RWPE2 (cell line): ENCODE measurements at regions not wholly inside any gene's neighbourhood (a gene's known extent, or its start where the extent isn't known, plus 50 kb on each side); places are given as distances from the start of the nearest gene placed in this dataset.

Source experiments
- ATAC-seq: fragments of 200-7000 bp; cut with Tn5 transposase; 3 replicates; pipeline ENCODE4 v1.9.1; 2021; ENCODE audit warnings: low read depth
- DNase-seq: peaks from one replicate; pipeline ENCODE4 v3.0.0-alpha.2; 2020; ENCODE audit warnings: low spot score
- H3K27ac ChIP-seq: fragments of 450-650 bp; 2 replicates; pipeline ENCODE4 v1.5.1; 2017; ENCODE audit warnings: mild to moderate bottlenecking; ENCODE audit not compliant: poor library complexity, severe bottlenecking
- H3K27me3 ChIP-seq: fragments of 250-450 bp; sonication (Bioruptor Pico); 2 replicates; pipeline ENCODE4 v1.5.1; 2021; ENCODE audit warnings: mild to moderate bottlenecking, moderate library complexity; ENCODE audit not compliant: insufficient read depth, poor library complexity, severe bottlenecking
- H3K36me3 ChIP-seq: fragments of 250-450 bp; sonication (Bioruptor Pico); 2 replicates; pipeline ENCODE4 v1.5.1; 2020; ENCODE audit warnings: low read depth, mild to moderate bottlenecking, moderate library complexity
- H3K4me1 ChIP-seq: fragments of 250-450 bp; sonication (Bioruptor Pico); 2 replicates; pipeline ENCODE4 v1.5.1; 2021; ENCODE audit warnings: mild to moderate bottlenecking, moderate library complexity; ENCODE audit not compliant: insufficient read depth, poor library complexity, severe bottlenecking
- H3K4me3 ChIP-seq: fragments of 250-450 bp; sonication (Bioruptor Pico); 2 replicates; pipeline ENCODE4 v1.5.1; 2021; ENCODE audit warnings: mild to moderate bottlenecking, moderate library complexity; ENCODE audit not compliant: severe bottlenecking
- H3K9me3 ChIP-seq: fragments of 250-450 bp; sonication (Bioruptor Pico); 2 replicates; pipeline ENCODE4 v1.5.1; 2021; ENCODE audit warnings: mild to moderate bottlenecking, moderate library complexity; ENCODE audit not compliant: severe bottlenecking
- TF ChIP-seq, protein P1 (sequence below): fragments of 450-650 bp; IDR thresholded peaks from one replicate; pipeline ENCODE4 v1.5.1; 2017; ENCODE audit warnings: mild to moderate bottlenecking, moderate library complexity; ENCODE audit not compliant: poor library complexity, severe bottlenecking

DNA sequence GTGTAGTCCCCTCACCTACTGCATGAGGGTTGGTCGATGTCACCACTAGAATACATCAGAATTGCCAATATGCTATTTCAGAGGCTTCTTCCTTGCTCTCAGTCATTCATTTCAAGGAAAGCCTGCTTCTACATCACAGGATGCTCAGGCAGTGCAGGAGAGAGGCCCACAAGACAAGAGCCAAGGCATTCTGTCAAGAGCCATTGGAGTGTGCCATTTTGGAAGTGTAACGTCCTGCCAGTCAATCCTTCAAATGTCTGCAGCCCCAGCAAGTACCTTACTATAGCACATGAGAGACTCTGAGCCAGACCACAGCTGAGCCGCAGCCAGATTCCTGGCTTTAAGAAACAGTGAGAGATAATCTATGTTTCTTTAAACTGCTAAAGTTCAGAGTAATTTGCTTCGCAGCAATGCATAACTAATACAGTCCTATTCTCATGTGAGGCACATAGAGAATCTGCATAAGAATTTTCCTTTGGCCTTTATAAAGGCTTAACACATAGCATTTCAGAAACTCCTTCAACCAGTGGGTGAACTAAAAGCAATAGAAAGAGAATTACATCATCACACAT is 166.5 kb upstream of the GNAI1 start:
- DNase-seq (no peak), ATAC-seq (no peak)
- Histone ChIP-seq H3K36me3 (no peaks in the 10 kb centered on the region), H3K4me1 (no peaks in the 10 kb centered on the region), H3K9me3 (no peaks in the 10 kb centered on the region), H3K27me3 (no peaks in the 10 kb centered on the region), H3K27ac (no peak overlapping the region), H3K4me3 (no peak overlapping the region)
- TF ChIP-seq, protein P1, sequence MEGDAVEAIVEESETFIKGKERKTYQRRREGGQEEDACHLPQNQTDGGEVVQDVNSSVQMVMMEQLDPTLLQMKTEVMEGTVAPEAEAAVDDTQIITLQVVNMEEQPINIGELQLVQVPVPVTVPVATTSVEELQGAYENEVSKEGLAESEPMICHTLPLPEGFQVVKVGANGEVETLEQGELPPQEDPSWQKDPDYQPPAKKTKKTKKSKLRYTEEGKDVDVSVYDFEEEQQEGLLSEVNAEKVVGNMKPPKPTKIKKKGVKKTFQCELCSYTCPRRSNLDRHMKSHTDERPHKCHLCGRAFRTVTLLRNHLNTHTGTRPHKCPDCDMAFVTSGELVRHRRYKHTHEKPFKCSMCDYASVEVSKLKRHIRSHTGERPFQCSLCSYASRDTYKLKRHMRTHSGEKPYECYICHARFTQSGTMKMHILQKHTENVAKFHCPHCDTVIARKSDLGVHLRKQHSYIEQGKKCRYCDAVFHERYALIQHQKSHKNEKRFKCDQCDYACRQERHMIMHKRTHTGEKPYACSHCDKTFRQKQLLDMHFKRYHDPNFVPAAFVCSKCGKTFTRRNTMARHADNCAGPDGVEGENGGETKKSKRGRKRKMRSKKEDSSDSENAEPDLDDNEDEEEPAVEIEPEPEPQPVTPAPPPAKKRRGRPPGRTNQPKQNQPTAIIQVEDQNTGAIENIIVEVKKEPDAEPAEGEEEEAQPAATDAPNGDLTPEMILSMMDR = no peak

DNA sequence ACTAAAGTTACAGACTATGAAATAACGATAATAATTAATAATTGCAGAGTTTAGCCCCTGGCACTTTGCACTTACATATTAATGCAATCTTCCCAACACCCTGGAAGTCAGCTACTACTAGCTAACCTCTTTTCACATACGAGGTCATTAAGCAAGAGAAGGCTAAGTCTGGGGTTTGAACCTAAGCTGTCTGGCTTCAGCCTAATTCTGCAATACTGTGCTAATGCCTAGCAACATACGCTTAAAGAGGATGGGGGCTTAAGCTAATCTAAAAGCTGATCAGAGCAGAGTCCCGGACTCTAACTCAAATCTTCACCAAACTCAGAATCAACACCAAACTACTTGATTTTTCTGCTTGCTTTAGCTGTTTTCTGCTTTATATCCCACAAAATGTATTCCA is 168.7 kb upstream of the GNAI1 start:
- Histone ChIP-seq H3K4me3 (no peak overlapping the region), H3K36me3 (no peaks in the 10 kb centered on the region), H3K27me3 (no peaks in the 10 kb centered on the region), H3K9me3 (no peaks in the 10 kb centered on the region), H3K4me1 (no peaks in the 10 kb centered on the region), H3K27ac (no peak overlapping the region)
- ATAC-seq = no peak
- TF ChIP-seq, protein P1 = no peak
- no peak for DNase-seq

DNA sequence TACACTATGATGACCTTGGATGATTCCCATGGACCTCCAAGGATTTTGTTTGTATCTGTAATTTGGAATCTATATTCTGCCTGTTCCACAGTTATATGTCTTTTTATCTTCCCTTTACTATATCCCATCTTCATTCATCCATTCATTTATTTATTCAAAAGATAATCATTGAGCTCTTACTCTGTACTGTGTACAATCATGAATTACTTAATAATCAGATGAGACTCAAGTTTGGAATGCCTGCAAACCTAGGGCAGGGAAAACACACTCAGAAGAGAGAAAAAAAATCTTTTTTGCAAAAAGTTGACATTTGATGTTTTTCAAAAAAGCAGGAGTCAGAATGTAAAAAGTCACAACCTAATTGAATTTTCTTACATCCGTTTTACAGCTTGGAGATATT is 170.2 kb upstream of the GNAI1 start:
- DNase-seq = no peak
- Histone ChIP-seq H3K27me3 (no peaks in the 10 kb centered on the region), H3K36me3 (no peaks in the 10 kb centered on the region), H3K4me1 (no peaks in the 10 kb centered on the region), H3K4me3 (no peak overlapping the region), H3K27ac (no peak overlapping the region), H3K9me3 (no peaks in the 10 kb centered on the region)
- ATAC-seq = no peak
- TF ChIP-seq, protein P1 = no peak

DNA sequence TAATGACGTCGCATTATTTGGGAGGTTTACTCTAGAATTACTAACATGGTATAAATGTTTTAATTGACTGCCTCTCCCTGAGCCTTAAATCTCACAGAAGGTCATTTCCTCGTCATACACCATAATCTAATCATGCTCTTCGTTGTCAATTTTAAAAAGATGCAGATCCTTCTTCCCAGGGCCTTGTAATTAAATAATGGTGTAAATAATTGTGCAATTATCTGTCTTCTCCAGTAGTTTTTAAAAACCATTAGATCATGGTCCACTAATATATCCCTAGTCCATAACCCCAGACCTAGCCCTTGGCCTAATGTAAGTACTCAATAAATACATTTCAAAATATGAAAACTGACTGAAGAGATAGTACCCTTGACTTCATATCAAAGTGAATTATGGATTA is 181.5 kb upstream of the GNAI1 start:
- H3K4me1 ChIP-seq = no peaks in the 10 kb centered on the region
- H3K4me3 ChIP-seq = no peak overlapping the region
- ATAC-seq (no peak), DNase-seq (no peak)
- TF ChIP-seq, protein P1 = no peak
- no peaks in the 10 kb centered on the region for H3K36me3 ChIP-seq
- no peaks in the 10 kb centered on the region for H3K27me3 ChIP-seq
- H3K27ac ChIP-seq = no peak overlapping the region
- H3K9me3 ChIP-seq = no peaks in the 10 kb centered on the region

DNA sequence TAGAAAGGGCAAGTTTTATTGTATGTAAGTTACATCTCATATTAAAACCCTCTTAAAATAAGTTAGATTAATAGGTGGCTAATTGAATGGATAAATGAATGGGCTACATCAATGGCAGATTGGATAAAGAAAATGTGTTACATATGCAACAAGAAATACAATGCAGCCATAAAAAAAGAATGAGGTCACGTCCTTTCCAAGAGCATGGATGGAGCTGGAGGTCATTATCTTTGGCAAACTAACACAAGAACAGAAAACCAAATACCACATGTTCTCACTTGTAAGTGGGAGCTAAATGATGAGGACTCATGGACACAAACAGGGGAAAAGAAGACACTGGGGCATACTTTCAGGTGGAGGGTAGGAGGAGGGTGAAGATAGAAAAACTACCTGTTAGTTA is 182.2 kb upstream of the GNAI1 start:
- no peaks in the 10 kb centered on the region for H3K4me1 ChIP-seq
- H3K4me3 ChIP-seq = no peak overlapping the region
- no peaks in the 10 kb centered on the region for H3K9me3 ChIP-seq
- no peaks in the 10 kb centered on the region for H3K27me3 ChIP-seq
- no peak overlapping the region for H3K27ac ChIP-seq
- DNase-seq = no peak
- TF ChIP-seq, protein P1 = no peak
- no peaks in the 10 kb centered on the region for H3K36me3 ChIP-seq
- no peak for ATAC-seq
